GM13976 (cell line): ENCODE measurements at regions not wholly inside any gene's neighbourhood (a gene's known extent, or its start where the extent isn't known, plus 50 kb on each side); places are given as distances from the start of the nearest gene placed in this dataset.

ENCODE experiments used
- DNase-seq: peaks from one replicate; pipeline ENCODE4 v3.0.0; 2012; ENCODE audit warnings: low spot score
- CTCF ChIP-seq: IDR thresholded peaks from 2 replicates; pipeline ENCODE4 v1.5.1; 2012; ENCODE audit warnings: borderline replicate concordance, mild to moderate bottlenecking; ENCODE audit not compliant: insufficient read depth; ENCODE audit errors: extremely low read depth, missing control alignments, control extremely low read depth
- in situ Hi-C: fragments of 300-500 bp; cut with MboI; formaldehyde crosslinking; loops from one replicate; pipeline ENCODE4 v1.12.0; 2022; ENCODE audit warnings: low sequenced_read_pairs, mixed read lengths, inconsistent platforms; ENCODE audit not compliant: unreplicated experiment

GRCh38 chr3:178275793-178276192 is 260.4 kb upstream of the KCNMB2 start:
- no peak for DNase-seq
- TF ChIP-seq CTCF, result no peak
- in situ Hi-C loops, result no loop called here

- in situ Hi-C loops, result no loop called here
- TF ChIP-seq CTCF, result no peak
- no peak for DNase-seq
Measured at GRCh38 chr3:178277605-178278004, 258.6 kb upstream of the KCNMB2 start.

GRCh38 chr3:178283561-178283960 is 252.7 kb upstream of the KCNMB2 start:
- no peak for DNase-seq
- no peak for TF ChIP-seq CTCF
- in situ Hi-C loops, result no loop called here

- no peak for TF ChIP-seq CTCF
- no peak for DNase-seq
- in situ Hi-C loops, result no loop called here
Measured at GRCh38 chr3:178284181-178284580, 252.1 kb upstream of the KCNMB2 start.

- DNase-seq, result no peak
- in situ Hi-C loops, result no loop called here
Measured at GRCh38 chr3:178288074-178288473, 248.2 kb upstream of the KCNMB2 start.

GRCh38 chr3:178289544-178290160 is 246.6 kb upstream of the KCNMB2 start:
- DNase-seq, result no peak
- in situ Hi-C loops, result no loop called here
- TF ChIP-seq CTCF, result no peak

More at GRCh38 chr3:178288074-178288473, 248.2 kb upstream of the KCNMB2 start:
- TF ChIP-seq CTCF, result no peak
